HepG2 (cell line): ENCODE measurements at regions not wholly inside any gene's neighbourhood (a gene's known extent, or its start where the extent isn't known, plus 50 kb on each side); places are given as distances from the start of the nearest gene placed in this dataset.

Experiments
- ATAC-seq: fragments of 200-7000 bp; cut with Tn5 transposase; 3 replicates; pipeline ENCODE4 v1.9.1; 2020; ENCODE audit warnings: mild to moderate bottlenecking, moderate library complexity
- BruUV-seq: library from RNA; stranded (reverse); fragments of 400-500 nt; replicated peaks from 2 replicates; lab custom pipeline; 2021; lab: Mats Ljungman, UMichigan
- CTCF ChIA-PET: fragments of 300-600 bp; formaldehyde crosslinking; extraction: SDS; loops from one replicate; lab custom pipeline; 2021; ENCODE audit warnings: low total read pairs, inconsistent platforms, low intra/inter-chr PET ratio; lab: Yijun Ruan, JAX
- POLR2A ChIA-PET: fragments of 350-600 bp; sonication (Branson Sonifier 250); formaldehyde crosslinking; loops from one replicate; lab custom pipeline; 2020; ENCODE audit warnings: antibody characterized with exemption, inconsistent platforms; lab: Yijun Ruan, JAX
- DNase-seq: peaks from one replicate; pipeline ENCODE4 v3.0.0-alpha.2; 2015; ENCODE audit warnings: low spot score
- FAIRE-seq: peaks from 3 replicates; lab custom pipeline; 2011; peaks lifted over from hg19 to GRCh38; lab: Jason Lieb, UNC
- H2AFZ ChIP-seq: one replicate; pipeline ENCODE4 v1.6.1; 2011; ENCODE audit warnings: low read length, inconsistent platforms
- H3K27ac ChIP-seq: fragments of 300-600 bp; 3 replicates; pipeline ENCODE4 v1.8.0; 2011; ENCODE audit warnings: mixed run types, mild to moderate bottlenecking, mixed read lengths, low read length, inconsistent platforms; ENCODE audit not compliant: insufficient read depth; ENCODE audit errors: extremely low read length
- H3K27me3 ChIP-seq, 2 experiments: fragments of 200-600 bp in 1 of 2; 2 replicates in 1 of 2; 3 replicates in 1 of 2; pipeline versions ENCODE4 v1.6.0 to v1.8.0; 2011; ENCODE audit warnings: low read length in 2 of 2, mild to moderate bottlenecking in 2 of 2, moderate library complexity in 2 of 2, inconsistent platforms in 1 of 2; ENCODE audit not compliant: insufficient read depth in 2 of 2, control insufficient read depth in 1 of 2
- H3K36me3 ChIP-seq, 2 experiments: fragments of 200-600 bp in 1 of 2; replicated peaks in 1 of 2; 2 replicates in 1 of 2; 3 replicates in 1 of 2; pipeline versions ENCODE4 v1.5.1 to v1.8.0; 2011; ENCODE audit warnings: low read length in 2 of 2, inconsistent platforms in 1 of 2; ENCODE audit not compliant: insufficient read depth in 2 of 2, control insufficient read depth in 1 of 2
- H3K4me1 ChIP-seq: 2 replicates; pipeline ENCODE4 v1.5.1; 2012; ENCODE audit warnings: low read length, inconsistent platforms; ENCODE audit not compliant: insufficient read depth
- H3K4me2 ChIP-seq: 2 replicates; pipeline ENCODE4 v1.6.0; 2011; ENCODE audit warnings: low read depth, low read length, inconsistent platforms
- H3K4me3 ChIP-seq, 3 experiments: fragments of 200-600 bp in 1 of 3; sonication (generic), shearing (Covaris generic) in 1 of 3; replicated peaks in 1 of 3; 2 replicates each; pipeline ENCODE4 v1.5.1; 2011 to 2016; ENCODE audit warnings: low read length in 3 of 3, inconsistent platforms in 2 of 3, low read depth in 2 of 3, mild to moderate bottlenecking in 2 of 3, control low read depth in 1 of 3, mixed read lengths in 1 of 3; ENCODE audit not compliant: insufficient read depth in 1 of 3
- H3K79me2 ChIP-seq: one replicate; pipeline ENCODE4 v1.6.1; 2011; ENCODE audit warnings: low read length, inconsistent platforms; ENCODE audit not compliant: insufficient read depth
- H3K9ac ChIP-seq: 2 replicates; pipeline ENCODE4 v1.6.0; 2011; ENCODE audit warnings: mild to moderate bottlenecking, low read depth, low read length, inconsistent platforms; ENCODE audit not compliant: insufficient read depth
- H3K9me3 ChIP-seq: 2 replicates; pipeline ENCODE4 v1.5.1; 2012; ENCODE audit warnings: mild to moderate bottlenecking, low read length
- H4K20me1 ChIP-seq: 2 replicates; pipeline ENCODE4 v1.6.0; 2011; ENCODE audit warnings: inconsistent platforms, mild to moderate bottlenecking, low read length, moderate library complexity; ENCODE audit not compliant: insufficient read depth
- AGO2 ChIP-seq: fragments of 200-400 bp; formaldehyde crosslinking; optimal IDR thresholded peaks from 2 replicates; pipeline ENCODE3; 2017; ENCODE audit warnings: mild to moderate bottlenecking, low read depth, low read length, moderate library complexity
- CEBPG ChIP-seq: IDR thresholded peaks from 2 replicates; pipeline ENCODE4 v1.6.1; 2016
- DNMT3B ChIP-seq: conservative IDR thresholded peaks from 2 replicates; pipeline ENCODE4 v1.6.1; 2016; ENCODE audit warnings: missing biosample characterization, control low read depth
- HOXA7 ChIP-seq: sonication (generic); formaldehyde crosslinking; IDR thresholded peaks from 2 replicates; pipeline ENCODE4 v1.8.1; 2022; ENCODE audit warnings: mild to moderate bottlenecking, missing genetic modification reagents, moderate library complexity
- JDP2 ChIP-seq: sonication (generic); formaldehyde crosslinking; IDR thresholded peaks from 2 replicates; pipeline ENCODE4 v1.8.1; 2022; ENCODE audit warnings: missing genetic modification reagents, borderline replicate concordance
- KLF9 ChIP-seq: IDR thresholded peaks from 2 replicates; pipeline ENCODE4 v1.6.1; 2016; ENCODE audit warnings: low read depth
- RNF2 ChIP-seq: fragments of 450-650 bp; conservative IDR thresholded peaks from 2 replicates; pipeline ENCODE4 v1.6.1; 2016; ENCODE audit warnings: low read depth
- SRF ChIP-seq: IDR thresholded peaks from 2 replicates; pipeline ENCODE4 v1.6.1; 2011; ENCODE audit warnings: mild to moderate bottlenecking, low read depth, low read length, moderate library complexity
- ZNF124 ChIP-seq: sonication (generic); formaldehyde crosslinking; IDR thresholded peaks from 2 replicates; pipeline ENCODE4 v1.4.0; 2020; ENCODE audit warnings: missing genetic modification reagents
- ZNF253 ChIP-seq: sonication (generic); formaldehyde crosslinking; IDR thresholded peaks from 2 replicates; pipeline ENCODE4 v1.8.0; 2022; ENCODE audit warnings: mild to moderate bottlenecking, missing genetic modification reagents, borderline replicate concordance
- ZNF614 ChIP-seq: IDR thresholded peaks from 2 replicates; pipeline ENCODE4 v1.6.1; 2018; ENCODE audit warnings: missing biosample characterization, missing genetic modification reagents, inconsistent platforms, borderline replicate concordance
- ZNF761 ChIP-seq: sonication (generic); formaldehyde crosslinking; conservative IDR thresholded peaks from 2 replicates; pipeline ENCODE4 v1.4.0; 2020; ENCODE audit warnings: mild to moderate bottlenecking, missing genetic modification reagents
- ZNF788 ChIP-seq: sonication (generic); formaldehyde crosslinking; IDR thresholded peaks from 2 replicates; pipeline ENCODE4 v1.5.0; 2020; ENCODE audit warnings: mild to moderate bottlenecking, missing genetic modification reagents, borderline replicate concordance
- ZSCAN20 ChIP-seq: sonication (generic); formaldehyde crosslinking; IDR thresholded peaks from 2 replicates; pipeline ENCODE4 v1.4.0; 2020; ENCODE audit warnings: missing genetic modification reagents, mild to moderate bottlenecking, borderline replicate concordance
- ZSCAN29 ChIP-seq: sonication (generic); formaldehyde crosslinking; conservative IDR thresholded peaks from 2 replicates; pipeline ENCODE4 v1.4.0; 2020; ENCODE audit warnings: mild to moderate bottlenecking, missing genetic modification reagents
- WGBS: methylation state at CpG from one replicate; pipeline ENCODE4 v1.1.6; 2017; ENCODE audit warnings: low lambda C conversion rate; 5-methylcytosine and 5-hydroxymethylcytosine counted together
- in situ Hi-C: cut with HindIII; loops from 2 replicates; pipeline ENCODE4 v1.10.0; 2017; ENCODE audit warnings: low pct_unique_long_range_greater_than_20kb; ENCODE audit not compliant: extremely low pct_ligation_motif_present
- intact Hi-C: fragments of 100-400 bp; cut with micrococcal nuclease; formaldehyde crosslinking; loops from one replicate; pipeline ENCODE4 v1.10.0; 2022; ENCODE audit not compliant: unreplicated experiment
- TF ChIP-seq, protein P1 (sequence below): sonication (generic); formaldehyde crosslinking; IDR thresholded peaks from 2 replicates; pipeline ENCODE4 v1.8.1; 2022; ENCODE audit warnings: mild to moderate bottlenecking, missing genetic modification reagents
- TF ChIP-seq, protein P2 (sequence below): sonication (generic); formaldehyde crosslinking; IDR thresholded peaks from 2 replicates; pipeline ENCODE4 v1.4.0; 2020; ENCODE audit warnings: mild to moderate bottlenecking, missing genetic modification reagents
- TF ChIP-seq, protein P3 (sequence below): sonication (generic); formaldehyde crosslinking; IDR thresholded peaks from 2 replicates; pipeline ENCODE4 v1.5.0; 2020; ENCODE audit warnings: missing genetic modification reagents, mild to moderate bottlenecking, borderline replicate concordance

DNA sequence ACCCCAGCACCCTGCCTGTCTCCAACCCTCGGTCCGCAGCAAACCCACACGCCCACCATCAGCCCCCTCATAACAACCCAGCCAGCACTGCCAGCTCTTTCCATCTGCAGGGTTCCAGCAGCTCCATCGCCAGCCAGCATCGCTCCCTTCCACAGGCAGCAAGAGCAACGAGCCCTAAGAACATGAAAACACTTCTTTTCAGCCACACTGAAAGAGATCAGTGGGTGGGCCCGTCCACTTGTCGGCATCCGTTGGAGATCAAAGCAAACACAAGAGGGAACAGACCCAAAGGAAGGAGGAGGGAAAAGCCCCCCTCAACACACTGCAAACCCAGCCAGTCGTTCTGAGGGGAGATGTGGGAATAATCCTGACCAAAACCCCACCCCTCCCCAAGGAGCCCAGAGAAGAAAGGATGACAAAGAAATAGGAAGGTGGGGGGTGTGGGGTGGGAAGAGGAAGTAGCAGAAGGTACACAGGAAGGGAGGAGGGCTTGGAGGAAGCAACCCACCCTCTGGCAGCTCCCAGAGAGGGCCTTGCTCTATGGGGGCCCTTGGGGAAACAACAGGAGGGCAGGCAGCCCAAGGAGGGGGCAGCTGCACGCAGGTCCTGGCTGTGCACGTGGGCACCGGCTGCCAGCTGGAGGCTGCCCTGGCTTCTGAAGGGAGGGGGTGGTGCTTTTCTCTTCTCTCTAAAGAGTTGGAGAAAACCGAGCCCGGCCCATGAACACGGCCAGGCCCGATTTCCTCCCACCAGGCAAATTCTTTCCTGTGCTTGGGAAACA, 473.6 kb upstream of the PROK2 start:
- ATAC-seq (no peak), FAIRE-seq (no peak)
- no peak overlapping the region for H3K27ac ChIP-seq
- H3K9me3 ChIP-seq: no peaks in the 10 kb centered on the region
- no peak overlapping the region for H3K4me2 ChIP-seq
- H3K9ac ChIP-seq: no peak overlapping the region
- no peak overlapping the region for H3K4me3 ChIP-seq
- no peaks in the 10 kb centered on the region for H3K4me1 ChIP-seq
- TF ChIP-seq ZNF788 (CRISPR knock-in tag) (no peak), ZNF761 (CRISPR knock-in tag) (no peak), AGO2 (no peak), CEBPG (no peak), ZSCAN20 (CRISPR knock-in tag) (no peak), ZNF253 (CRISPR knock-in tag) (no peak), RNF2 (no peak), HOXA7 (no peak), JDP2 (CRISPR knock-in tag) (no peak)
- TF ChIP-seq, all 625 proteins: peak for 0
- ChIA-PET POLR2A (no interaction called here), CTCF (no interaction called here)
- in situ Hi-C loops (no loop called here), intact Hi-C loops (no loop called here)
- Histone ChIP-seq H4K20me1 (no peaks in the 10 kb centered on the region), H2AFZ (no peak overlapping the region), H3K36me3 (no peaks in the 10 kb centered on the region), H3K27me3 (no peaks in the 10 kb centered on the region; a peak in 1 of 5 replicates), H3K79me2 (no peaks in the 10 kb centered on the region)
- WGBS: 21% methylated on average over 10 of the region's 17 CpGs
- no TSS peak for BruUV-seq
- no peak for DNase-seq

DNA sequence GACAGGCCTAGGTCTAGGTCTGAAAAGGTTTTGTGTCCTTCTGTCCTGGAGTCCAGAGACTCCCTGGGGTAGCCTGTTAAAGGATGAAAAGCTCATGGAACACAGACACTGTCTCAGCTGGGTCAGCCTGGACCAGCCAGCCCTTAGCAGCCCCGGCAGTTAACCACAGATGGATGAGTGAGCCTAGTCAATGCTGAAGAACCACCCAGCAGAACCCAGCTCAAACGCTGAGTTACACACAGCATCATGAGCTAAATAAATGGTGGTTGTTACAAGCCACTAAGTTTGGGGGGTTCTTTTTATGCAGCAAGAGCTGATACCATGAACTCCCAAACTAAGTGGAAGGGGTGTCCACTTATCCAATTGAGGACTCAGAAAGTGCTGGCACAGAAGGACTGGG, 472.8 kb upstream of the PROK2 start:
- no peaks in the 10 kb centered on the region; a peak in 1 of 5 replicates for H3K27me3 ChIP-seq
- H3K4me3 ChIP-seq: no peak overlapping the region
- no peak for ATAC-seq
- in situ Hi-C loops (no loop called here), intact Hi-C loops (no loop called here)
- no TSS peak for BruUV-seq
- H3K4me1 ChIP-seq: no peaks in the 10 kb centered on the region
- H3K79me2 ChIP-seq: no peaks in the 10 kb centered on the region
- CTCF ChIA-PET: no interaction called here
- no peak overlapping the region for H3K4me2 ChIP-seq
- 50% methylated on average over 1 of the region's 2 CpGs for WGBS
- H3K9ac ChIP-seq: no peak overlapping the region
- POLR2A ChIA-PET: no interaction called here
- no peaks in the 10 kb centered on the region for H3K9me3 ChIP-seq
- no peak for TF ChIP-seq KLF9 (CRISPR knock-in tag)
- TF ChIP-seq, protein P1, sequence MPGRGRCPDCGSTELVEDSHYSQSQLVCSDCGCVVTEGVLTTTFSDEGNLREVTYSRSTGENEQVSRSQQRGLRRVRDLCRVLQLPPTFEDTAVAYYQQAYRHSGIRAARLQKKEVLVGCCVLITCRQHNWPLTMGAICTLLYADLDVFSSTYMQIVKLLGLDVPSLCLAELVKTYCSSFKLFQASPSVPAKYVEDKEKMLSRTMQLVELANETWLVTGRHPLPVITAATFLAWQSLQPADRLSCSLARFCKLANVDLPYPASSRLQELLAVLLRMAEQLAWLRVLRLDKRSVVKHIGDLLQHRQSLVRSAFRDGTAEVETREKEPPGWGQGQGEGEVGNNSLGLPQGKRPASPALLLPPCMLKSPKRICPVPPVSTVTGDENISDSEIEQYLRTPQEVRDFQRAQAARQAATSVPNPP (CRISPR knock-in tag): no peak
- TF ChIP-seq ZSCAN29: no peak
- no peak for TF ChIP-seq DNMT3B (CRISPR knock-in tag)
- TF ChIP-seq, protein P2, sequence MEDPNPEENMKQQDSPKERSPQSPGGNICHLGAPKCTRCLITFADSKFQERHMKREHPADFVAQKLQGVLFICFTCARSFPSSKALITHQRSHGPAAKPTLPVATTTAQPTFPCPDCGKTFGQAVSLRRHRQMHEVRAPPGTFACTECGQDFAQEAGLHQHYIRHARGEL (CRISPR knock-in tag): no peak
- TF ChIP-seq, protein P3, sequence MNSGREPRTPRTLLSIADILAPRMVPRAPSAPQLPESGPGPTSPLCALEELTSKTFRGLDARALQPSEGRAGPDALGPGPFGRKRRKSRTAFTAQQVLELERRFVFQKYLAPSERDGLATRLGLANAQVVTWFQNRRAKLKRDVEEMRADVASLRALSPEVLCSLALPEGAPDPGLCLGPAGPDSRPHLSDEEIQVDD (CRISPR knock-in tag): no peak
- no peak for TF ChIP-seq ZNF614
- no peak for TF ChIP-seq SRF
- TF ChIP-seq ZNF124: no peak
- DNase-seq: no peak
- H4K20me1 ChIP-seq: no peaks in the 10 kb centered on the region
- no peak overlapping the region for H2AFZ ChIP-seq
- H3K27ac ChIP-seq: no peak overlapping the region
- no peak for FAIRE-seq
- no peaks in the 10 kb centered on the region for H3K36me3 ChIP-seq
